GM20000 (cell line): ENCODE measurements at regions not wholly inside any gene's neighbourhood (a gene's known extent, or its start where the extent isn't known, plus 50 kb on each side); places are given as distances from the start of the nearest gene placed in this dataset.

Experiments used
- DNase-seq: peaks from one replicate; pipeline ENCODE4 v3.0.0; 2012; ENCODE audit warnings: low spot score
- CTCF ChIP-seq: IDR thresholded peaks from 2 replicates; pipeline ENCODE4 v1.5.1; 2012; ENCODE audit warnings: mild to moderate bottlenecking, control low read depth; ENCODE audit errors: extremely low read depth, missing control alignments

GRCh38 chr2:148585696-148586095 is 58.9 kb upstream of the EPC2 start:
- DNase-seq = no peak
- no peak for TF ChIP-seq CTCF

GRCh38 chr2:148586522-148587128 is 57.9 kb upstream of the EPC2 start:
- no peak for TF ChIP-seq CTCF
- no peak for DNase-seq

- DNase-seq = no peak
- no peak for TF ChIP-seq CTCF
Measured at GRCh38 chr2:148590612-148591011, 53.9 kb upstream of the EPC2 start.

- no peak for TF ChIP-seq CTCF
- no peak for DNase-seq
Measured at GRCh38 chr2:148592791-148593190, 51.8 kb upstream of the EPC2 start.

- no peak for DNase-seq
Measured at GRCh38 chr2:148593421-148593820, 51.1 kb upstream of the EPC2 start.

GRCh38 chr2:148594216-148594615 is 50.3 kb upstream of the EPC2 start:
- no peak for TF ChIP-seq CTCF
- DNase-seq = no peak

More at GRCh38 chr2:148593421-148593820, 51.1 kb upstream of the EPC2 start:
- TF ChIP-seq CTCF = no peak
